ENCODE measurements at regions not wholly inside any gene's neighbourhood (a gene's known extent, or its start where the extent isn't known, plus 50 kb on each side); places are given as distances from the start of the nearest gene placed in this dataset.

DNA sequence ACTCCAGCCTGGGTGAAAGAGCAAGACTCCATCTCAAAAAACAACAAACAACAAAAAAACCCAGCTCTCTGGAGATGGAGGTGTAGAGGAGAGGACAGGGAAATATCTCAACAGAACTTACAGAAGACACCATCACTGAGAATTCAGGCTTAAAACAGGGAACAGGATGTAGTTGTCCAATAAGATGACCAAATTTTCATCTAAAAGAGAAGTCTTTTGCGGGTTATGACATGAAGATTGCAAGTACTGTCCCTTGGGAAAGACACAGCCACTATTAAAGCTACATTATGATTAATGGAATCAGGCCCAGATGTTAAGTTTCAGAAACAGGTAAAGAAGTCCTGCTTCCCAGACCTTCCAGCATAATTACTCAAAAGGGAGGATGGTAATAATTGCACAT lies 235.2 kb upstream of the NRP1 start:
- TF ChIP-seq, protein P1, sequence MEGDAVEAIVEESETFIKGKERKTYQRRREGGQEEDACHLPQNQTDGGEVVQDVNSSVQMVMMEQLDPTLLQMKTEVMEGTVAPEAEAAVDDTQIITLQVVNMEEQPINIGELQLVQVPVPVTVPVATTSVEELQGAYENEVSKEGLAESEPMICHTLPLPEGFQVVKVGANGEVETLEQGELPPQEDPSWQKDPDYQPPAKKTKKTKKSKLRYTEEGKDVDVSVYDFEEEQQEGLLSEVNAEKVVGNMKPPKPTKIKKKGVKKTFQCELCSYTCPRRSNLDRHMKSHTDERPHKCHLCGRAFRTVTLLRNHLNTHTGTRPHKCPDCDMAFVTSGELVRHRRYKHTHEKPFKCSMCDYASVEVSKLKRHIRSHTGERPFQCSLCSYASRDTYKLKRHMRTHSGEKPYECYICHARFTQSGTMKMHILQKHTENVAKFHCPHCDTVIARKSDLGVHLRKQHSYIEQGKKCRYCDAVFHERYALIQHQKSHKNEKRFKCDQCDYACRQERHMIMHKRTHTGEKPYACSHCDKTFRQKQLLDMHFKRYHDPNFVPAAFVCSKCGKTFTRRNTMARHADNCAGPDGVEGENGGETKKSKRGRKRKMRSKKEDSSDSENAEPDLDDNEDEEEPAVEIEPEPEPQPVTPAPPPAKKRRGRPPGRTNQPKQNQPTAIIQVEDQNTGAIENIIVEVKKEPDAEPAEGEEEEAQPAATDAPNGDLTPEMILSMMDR (IDR thresholded peaks at IDR 0.05): no peak
- TF ChIP-seq POLR2A (IDR thresholded peaks at IDR 0.05): no peak
